IgD-negative memory B cell (primary cell): ENCODE measurements at regions not wholly inside any gene's neighbourhood (a gene's known extent, or its start where the extent isn't known, plus 50 kb on each side); places are given as distances from the start of the nearest gene placed in this dataset.

Experiments used
- H3K27ac Mint-ChIP-seq, 3 donors: one replicate each; pipeline ENCODE4 v1.8.0; 2020 to 2022; ENCODE audit warnings: mild to moderate bottlenecking in 3 of 3, mixed read lengths in 3 of 3, moderate library complexity in 1 of 3
- H3K27me3 Mint-ChIP-seq: one replicate; pipeline ENCODE4 v1.8.0; 2021; ENCODE audit warnings: mixed read lengths
- H3K36me3 Mint-ChIP-seq: one replicate; pipeline ENCODE4 v1.8.0; 2020; ENCODE audit warnings: mild to moderate bottlenecking, mixed read lengths
- H3K4me1 Mint-ChIP-seq, 3 donors: one replicate each; pipeline ENCODE4 v1.8.0; 2020 to 2022; ENCODE audit warnings: mixed read lengths in 3 of 3, mild to moderate bottlenecking in 1 of 3
- H3K4me3 Mint-ChIP-seq, 4 donors: one replicate each; pipeline ENCODE4 v1.8.0; 2020 to 2022; ENCODE audit warnings: mild to moderate bottlenecking in 4 of 4, mixed read lengths in 4 of 4, moderate library complexity in 3 of 4
- H3K9me3 Mint-ChIP-seq, 3 donors: one replicate each; pipeline ENCODE4 v1.8.0; 2020 to 2021; ENCODE audit warnings: mixed read lengths in 3 of 3, mild to moderate bottlenecking in 1 of 3

GRCh38 chr4:24044610-24045589, 155.1 kb upstream of the PPARGC1A start:
- no peaks in the 10 kb centered on the region for H3K36me3 Mint-ChIP-seq
- no peaks in the 10 kb centered on the region for H3K4me1 Mint-ChIP-seq
- H3K4me3 Mint-ChIP-seq, result no peak overlapping the region
- H3K9me3 Mint-ChIP-seq, result peaks cover 0 to 10% (median 4%) of the 10 kb centered on the region in 3 donors
- H3K27ac Mint-ChIP-seq, result no peak overlapping the region
- no peaks in the 10 kb centered on the region for H3K27me3 Mint-ChIP-seq

- Mint-ChIP-seq H3K36me3 (no peaks in the 10 kb centered on the region), H3K4me1 (no peaks in the 10 kb centered on the region), H3K27ac (no peak overlapping the region), H3K4me3 (no peak overlapping the region), H3K9me3 (peaks cover 0 to 10% (median 4%) of the 10 kb centered on the region in 3 donors), H3K27me3 (no peaks in the 10 kb centered on the region)
Observed at GRCh38 chr4:24042094-24042493, 152.2 kb upstream of the PPARGC1A start.

- Mint-ChIP-seq H3K9me3 (peaks cover 0 to 10% (median 4%) of the 10 kb centered on the region in 3 donors), H3K27ac (no peak overlapping the region), H3K4me1 (no peaks in the 10 kb centered on the region), H3K36me3 (no peaks in the 10 kb centered on the region), H3K27me3 (no peaks in the 10 kb centered on the region), H3K4me3 (no peak overlapping the region)
Observed at GRCh38 chr4:24040811-24041210, 151.0 kb upstream of the PPARGC1A start.

- Mint-ChIP-seq H3K4me3 (no peak overlapping the region), H3K27ac (no peak overlapping the region), H3K36me3 (no peaks in the 10 kb centered on the region), H3K4me1 (no peaks in the 10 kb centered on the region), H3K9me3 (peaks cover 0 to 4% (median 2%) of the 10 kb centered on the region in 3 donors), H3K27me3 (no peaks in the 10 kb centered on the region)
Observed at GRCh38 chr4:24033626-24034025, 143.8 kb upstream of the PPARGC1A start.

GRCh38 chr4:24032371-24032989, 142.6 kb upstream of the PPARGC1A start:
- H3K27ac Mint-ChIP-seq, result no peak overlapping the region
- no peaks in the 10 kb centered on the region for H3K27me3 Mint-ChIP-seq
- no peaks in the 10 kb centered on the region for H3K36me3 Mint-ChIP-seq
- H3K4me1 Mint-ChIP-seq, result no peaks in the 10 kb centered on the region
- peaks cover 0 to 4% (median 2%) of the 10 kb centered on the region in 3 donors for H3K9me3 Mint-ChIP-seq
- H3K4me3 Mint-ChIP-seq, result peak overlapping the region in 1 of 4 donors; percentile 54

GRCh38 chr4:24026596-24026995, 136.7 kb upstream of the PPARGC1A start:
- H3K4me3 Mint-ChIP-seq, result no peak overlapping the region
- H3K36me3 Mint-ChIP-seq, result no peaks in the 10 kb centered on the region
- H3K27ac Mint-ChIP-seq, result no peak overlapping the region
- H3K9me3 Mint-ChIP-seq, result no peaks in the 10 kb centered on the region
- no peaks in the 10 kb centered on the region for H3K27me3 Mint-ChIP-seq
- no peaks in the 10 kb centered on the region for H3K4me1 Mint-ChIP-seq

GRCh38 chr4:24024605-24025004, 134.8 kb upstream of the PPARGC1A start:
- Mint-ChIP-seq H3K4me1 (no peaks in the 10 kb centered on the region), H3K27me3 (no peaks in the 10 kb centered on the region), H3K36me3 (no peaks in the 10 kb centered on the region), H3K4me3 (no peak overlapping the region), H3K27ac (no peak overlapping the region), H3K9me3 (no peaks in the 10 kb centered on the region)

- H3K4me3 Mint-ChIP-seq, result no peak overlapping the region
- no peaks in the 10 kb centered on the region for H3K4me1 Mint-ChIP-seq
- no peaks in the 10 kb centered on the region for H3K36me3 Mint-ChIP-seq
- no peaks in the 10 kb centered on the region for H3K27me3 Mint-ChIP-seq
- no peaks in the 10 kb centered on the region for H3K9me3 Mint-ChIP-seq
- H3K27ac Mint-ChIP-seq, result no peak overlapping the region
Observed at GRCh38 chr4:24024157-24024556, 134.3 kb upstream of the PPARGC1A start.

GRCh38 chr4:24015782-24016181, 125.9 kb upstream of the PPARGC1A start:
- no peak overlapping the region for H3K27ac Mint-ChIP-seq
- H3K4me1 Mint-ChIP-seq, result no peaks in the 10 kb centered on the region
- peaks cover 3 to 5% (median 3%) of the 10 kb centered on the region in 3 donors for H3K9me3 Mint-ChIP-seq
- H3K36me3 Mint-ChIP-seq, result peaks cover 2% of the 10 kb centered on the region
- no peaks in the 10 kb centered on the region for H3K27me3 Mint-ChIP-seq
- no peak overlapping the region for H3K4me3 Mint-ChIP-seq

GRCh38 chr4:24013668-24014422, 124.0 kb upstream of the PPARGC1A start:
- Mint-ChIP-seq H3K4me1 (no peaks in the 10 kb centered on the region), H3K27me3 (no peaks in the 10 kb centered on the region), H3K36me3 (peaks cover 2% of the 10 kb centered on the region)

GRCh38 chr4:24010994-24011393, 121.1 kb upstream of the PPARGC1A start:
- H3K4me1 Mint-ChIP-seq, result no peaks in the 10 kb centered on the region
- H3K9me3 Mint-ChIP-seq, result peaks cover 0 to 5% (median 3%) of the 10 kb centered on the region in 3 donors
- H3K27ac Mint-ChIP-seq, result no peak overlapping the region
- H3K36me3 Mint-ChIP-seq, result peaks cover 2% of the 10 kb centered on the region
- H3K27me3 Mint-ChIP-seq, result no peaks in the 10 kb centered on the region
- no peak overlapping the region for H3K4me3 Mint-ChIP-seq

More at GRCh38 chr4:24013668-24014422, 124.0 kb upstream of the PPARGC1A start:
- Mint-ChIP-seq H3K27ac (no peak overlapping the region), H3K4me3 (no peak overlapping the region), H3K9me3 (peaks cover 3 to 5% (median 3%) of the 10 kb centered on the region in 3 donors)

- no peak overlapping the region for H3K27ac Mint-ChIP-seq
- no peaks in the 10 kb centered on the region for H3K4me1 Mint-ChIP-seq
- H3K9me3 Mint-ChIP-seq, result peaks cover 0 to 5% (median 3%) of the 10 kb centered on the region in 3 donors
- H3K27me3 Mint-ChIP-seq, result no peaks in the 10 kb centered on the region
- no peak overlapping the region for H3K4me3 Mint-ChIP-seq
- H3K36me3 Mint-ChIP-seq, result peaks cover 2% of the 10 kb centered on the region
Observed at GRCh38 chr4:24010573-24010972, 120.7 kb upstream of the PPARGC1A start.

- no peaks in the 10 kb centered on the region for H3K36me3 Mint-ChIP-seq
- no peaks in the 10 kb centered on the region for H3K27me3 Mint-ChIP-seq
- no peak overlapping the region for H3K4me3 Mint-ChIP-seq
- no peaks in the 10 kb centered on the region for H3K4me1 Mint-ChIP-seq
- H3K9me3 Mint-ChIP-seq, result peaks cover 0 to 2% (median 0%) of the 10 kb centered on the region in 3 donors
- H3K27ac Mint-ChIP-seq, result no peak overlapping the region
Observed at GRCh38 chr4:24007860-24008261, 118.0 kb upstream of the PPARGC1A start.

GRCh38 chr4:24006269-24006668, 116.4 kb upstream of the PPARGC1A start:
- H3K9me3 Mint-ChIP-seq, result peaks cover 0 to 3% (median 2%) of the 10 kb centered on the region in 3 donors
- no peaks in the 10 kb centered on the region for H3K27me3 Mint-ChIP-seq
- H3K36me3 Mint-ChIP-seq, result no peaks in the 10 kb centered on the region
- H3K4me3 Mint-ChIP-seq, result no peak overlapping the region
- no peaks in the 10 kb centered on the region for H3K4me1 Mint-ChIP-seq
- H3K27ac Mint-ChIP-seq, result peak overlapping the region in 1 of 3 donors; percentile 22

GRCh38 chr4:24003926-24004325, 114.1 kb upstream of the PPARGC1A start:
- Mint-ChIP-seq H3K4me1 (no peaks in the 10 kb centered on the region), H3K4me3 (no peak overlapping the region), H3K27ac (no peak overlapping the region), H3K9me3 (peaks cover 4 to 5% (median 4%) of the 10 kb centered on the region in 3 donors), H3K27me3 (no peaks in the 10 kb centered on the region), H3K36me3 (no peaks in the 10 kb centered on the region)
